HG03175 (cell line): ENCODE measurements at regions not wholly inside any gene's neighbourhood (a gene's known extent, or its start where the extent isn't known, plus 50 kb on each side); places are given as distances from the start of the nearest gene placed in this dataset.

Source experiments
- ATAC-seq: cut with Tn5 transposase; IDR thresholded peaks from one replicate; pipeline ENCODE4 v1.9.1; 2021; ENCODE audit warnings: mild to moderate bottlenecking, moderate library complexity; ENCODE audit not compliant: unreplicated experiment

GRCh38 chr6:14063756-14064155 lies 53.8 kb upstream of the CD83 start:
- ATAC-seq: no peak

- no peak for ATAC-seq
Measured at GRCh38 chr6:14065350-14065749, 52.2 kb upstream of the CD83 start.

- peak; percentile 47 for ATAC-seq
Measured at GRCh38 chr6:14066782-14067406, 50.7 kb upstream of the CD83 start.

DNA sequence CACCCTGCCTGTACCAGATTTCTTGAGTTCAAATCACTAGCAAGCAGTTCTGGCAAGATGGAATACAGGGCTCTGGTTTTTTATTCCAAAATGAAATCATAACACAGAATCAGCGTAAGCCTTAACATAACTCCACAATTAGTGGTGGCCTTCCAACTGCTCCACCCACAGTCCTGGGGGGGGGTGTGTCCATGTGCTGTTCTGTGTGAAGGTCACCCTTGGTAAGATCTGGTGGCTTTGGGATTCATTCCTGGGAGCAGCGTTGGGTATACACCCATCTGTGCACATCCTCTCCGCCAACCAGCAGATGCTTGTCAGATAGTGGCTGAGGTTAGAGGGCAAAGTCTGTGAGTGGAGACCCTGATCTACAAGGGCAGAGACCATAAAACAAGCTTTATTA lies 49.9 kb upstream of the CD83 start:
- ATAC-seq: no peak
